GM19240 (cell line): ENCODE measurements at regions not wholly inside any gene's neighbourhood (a gene's known extent, or its start where the extent isn't known, plus 50 kb on each side); places are given as distances from the start of the nearest gene placed in this dataset.

Experiments used
- DNase-seq: peaks from one replicate; pipeline ENCODE4 v3.0.0; 2011; ENCODE audit warnings: low spot score; ENCODE audit not compliant: insufficient read length

DNA sequence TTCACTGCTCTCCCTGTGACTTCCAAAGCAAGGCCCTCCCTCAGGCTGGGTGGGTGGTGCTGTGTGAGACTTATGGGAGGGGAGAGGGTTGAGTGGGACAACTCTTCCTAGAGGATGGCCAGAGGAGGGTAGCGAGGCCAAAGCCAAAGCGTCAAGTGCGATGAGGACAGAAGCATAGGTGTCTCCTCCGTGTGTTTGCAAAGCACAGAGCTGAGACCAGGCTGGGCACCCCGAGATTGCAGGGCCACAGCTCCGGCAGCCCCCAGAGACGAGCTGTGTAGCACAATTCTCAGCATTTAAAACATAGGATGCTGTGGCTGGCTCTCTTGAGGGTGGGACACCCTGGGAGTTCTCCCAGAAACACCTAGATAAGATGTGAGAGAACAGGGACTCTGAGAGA is 1374.5 kb downstream of the BRD1 start:
- no peak for DNase-seq

GRCh38 chr22:48452766-48453165 is 1374.9 kb downstream of the BRD1 start:
- no peak for DNase-seq

DNA sequence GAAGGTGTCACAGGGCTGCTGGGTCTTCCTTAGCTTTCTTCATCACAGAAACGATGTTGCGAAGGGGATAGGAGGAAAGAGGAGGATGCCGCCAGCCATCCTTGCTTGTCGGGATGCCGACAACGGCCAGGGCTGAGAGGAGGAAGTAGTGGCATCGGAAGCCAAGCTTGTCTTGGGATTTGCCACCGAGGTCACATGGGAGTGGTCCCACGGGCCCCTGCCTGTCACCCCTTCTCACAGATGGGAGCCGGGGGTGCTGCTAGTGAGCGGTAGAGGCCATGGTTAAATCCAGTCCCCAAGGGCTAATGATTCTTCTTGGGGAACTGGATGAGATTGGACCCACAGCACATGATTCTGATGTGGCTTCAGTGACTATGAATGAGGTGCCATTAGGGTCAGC is 1375.8 kb downstream of the BRD1 start:
- no peak for DNase-seq

DNA sequence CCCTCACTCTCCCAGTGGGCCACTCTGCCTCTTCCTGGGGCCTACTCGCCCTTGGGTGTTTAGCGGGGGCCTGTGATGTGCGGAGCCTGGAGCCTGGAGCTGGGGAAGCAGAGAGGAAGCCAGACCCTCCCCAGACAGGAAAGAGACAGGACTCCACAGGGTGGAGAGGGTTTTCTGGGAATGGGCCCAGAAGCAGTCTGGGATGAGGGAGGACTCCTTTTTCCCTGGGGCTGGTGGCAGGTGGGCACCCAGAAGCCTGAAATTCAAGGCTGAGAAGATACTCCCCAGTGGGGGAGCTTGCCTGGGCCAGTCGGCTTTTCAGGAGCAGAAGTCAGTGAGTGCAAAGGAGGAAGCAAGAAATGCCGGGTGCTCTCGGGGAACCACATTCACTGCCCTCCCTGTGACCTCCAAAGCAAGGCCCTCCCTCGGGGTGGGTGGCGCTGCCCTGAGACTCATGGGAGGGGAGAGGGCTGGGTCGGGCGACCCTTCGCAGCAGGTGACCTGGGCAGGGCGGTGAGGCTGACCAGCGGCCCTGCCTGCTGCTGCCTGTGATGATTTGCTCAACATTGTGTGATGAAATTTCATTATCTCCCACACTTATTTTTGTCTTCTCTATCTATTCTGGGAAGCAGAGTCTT is 1377.4 kb downstream of the BRD1 start:
- DNase-seq: no peak

- no peak for DNase-seq
These were observed 1378.0 kb downstream of the BRD1 start for GRCh38 chr22:48449466-48450187.

DNA sequence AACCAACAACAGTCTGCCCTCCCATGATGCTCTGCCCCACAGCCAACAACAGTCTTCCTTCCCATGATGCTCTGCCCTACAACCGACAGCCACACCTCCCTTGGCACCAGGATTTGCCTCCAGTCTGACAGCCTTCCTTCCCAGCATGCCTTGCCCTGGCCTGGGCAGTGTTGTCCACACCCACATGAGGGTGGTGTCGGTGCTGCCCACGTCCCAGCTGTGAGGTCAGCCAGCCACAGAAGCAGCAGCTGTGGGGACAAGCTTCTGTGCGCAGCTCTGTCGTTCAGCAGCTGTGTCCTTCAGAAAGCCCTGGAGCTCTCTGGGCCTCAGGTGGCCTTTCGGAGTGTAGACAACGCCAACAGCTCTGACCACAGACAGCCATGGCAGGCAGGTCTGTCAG is 1378.9 kb downstream of the BRD1 start:
- no peak for DNase-seq

- DNase-seq: no peak
These were observed 1382.4 kb downstream of the BRD1 start for GRCh38 chr22:48445113-48445827.

DNA sequence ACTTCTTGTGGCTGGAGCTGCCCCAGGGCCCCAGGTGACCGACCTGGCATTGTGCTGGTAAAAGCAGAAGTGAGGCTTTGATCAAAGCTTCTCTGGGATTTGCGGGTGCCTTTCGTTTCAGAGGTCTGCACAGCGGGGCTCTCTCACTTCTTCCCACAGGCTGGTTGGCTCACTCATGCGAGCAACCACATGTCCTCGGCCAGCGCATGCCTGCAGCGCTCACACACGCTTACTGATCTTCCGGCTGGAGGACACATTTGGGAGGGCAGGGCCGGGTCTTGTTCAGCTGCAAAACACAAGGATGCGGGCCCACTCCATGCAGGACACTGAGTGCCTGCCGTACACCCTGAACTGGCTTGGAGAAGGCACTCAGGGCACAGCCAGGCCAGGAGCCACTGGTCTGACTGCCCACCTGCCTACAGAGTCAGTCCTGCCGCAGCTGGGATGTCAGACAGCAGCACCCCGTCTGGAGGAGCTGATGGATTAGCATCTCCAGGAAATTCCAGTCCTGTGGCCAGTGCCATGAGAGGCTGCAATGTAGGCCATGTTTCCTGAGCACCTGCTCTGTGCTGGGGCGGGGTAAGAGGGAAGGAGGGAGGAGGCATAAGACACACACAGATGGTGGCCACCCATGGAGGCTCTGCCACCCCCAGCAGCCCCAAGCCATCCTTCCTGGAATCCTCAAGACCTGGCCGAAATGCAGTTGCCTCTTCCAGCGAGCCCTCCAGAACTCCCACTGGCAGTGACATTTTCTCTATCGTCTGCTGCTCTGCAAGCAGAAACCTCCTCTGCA is 1383.2 kb downstream of the BRD1 start:
- DNase-seq: peak; percentile 28

DNA sequence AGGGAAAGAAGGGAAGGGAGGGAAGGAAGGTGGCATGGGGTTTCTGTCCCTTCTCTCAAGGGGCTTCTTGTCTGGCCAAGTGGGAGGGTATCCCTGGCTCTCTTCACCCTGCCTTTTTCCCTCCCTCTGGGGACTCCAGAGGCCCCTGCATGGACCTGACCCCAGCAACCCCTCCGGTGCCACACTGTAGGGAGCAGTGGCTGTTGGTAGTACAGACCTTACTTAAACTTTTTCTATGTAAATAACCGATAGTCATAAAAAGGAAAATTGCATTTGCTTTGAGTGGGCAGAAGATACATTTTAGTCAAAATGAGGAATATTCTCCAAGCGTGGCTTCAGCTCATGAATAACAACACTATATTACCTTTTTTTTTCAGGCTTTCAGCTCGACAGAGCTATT is 1384.0 kb downstream of the BRD1 start:
- no peak for DNase-seq

DNA sequence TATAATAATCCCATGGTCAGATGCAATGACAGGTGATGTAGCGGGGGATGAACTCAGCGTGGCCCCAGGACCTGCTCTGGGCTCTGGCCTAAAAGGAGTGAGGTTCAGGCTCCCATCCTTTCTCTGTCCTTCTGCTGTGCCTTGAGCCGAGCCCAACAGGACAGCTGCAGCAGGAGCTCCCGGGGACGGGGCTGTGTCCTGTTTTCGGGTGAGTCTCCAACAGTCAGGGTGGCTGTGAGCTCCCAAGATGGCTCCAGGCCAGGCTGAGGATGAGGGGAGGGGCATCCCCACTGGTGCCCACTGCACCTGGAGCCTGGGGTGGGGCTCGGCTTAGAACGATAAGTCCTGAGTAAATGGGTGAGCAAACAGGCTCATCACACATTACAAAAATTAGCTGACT is 1385.0 kb downstream of the BRD1 start:
- DNase-seq: no peak

DNA sequence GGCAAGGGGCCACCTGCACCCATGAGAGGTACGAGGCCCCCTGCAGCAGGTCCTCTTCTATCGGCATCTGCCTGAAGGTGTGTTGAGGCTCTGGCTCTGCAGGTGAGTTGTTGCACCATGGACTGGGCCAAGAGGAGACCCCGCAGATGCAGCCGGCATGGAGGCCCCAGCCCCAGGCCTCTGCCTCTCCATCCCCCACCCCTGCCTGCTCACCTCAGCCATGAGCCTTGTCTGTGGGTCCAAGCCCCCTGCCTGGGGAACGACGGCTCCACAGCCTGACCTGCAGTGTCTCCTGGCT is 1386.2 kb downstream of the BRD1 start:
- DNase-seq: no peak

- DNase-seq: no peak
These were observed 1386.8 kb downstream of the BRD1 start for GRCh38 chr22:48440673-48441552.

GRCh38 chr22:48440176-48440575 is 1387.5 kb downstream of the BRD1 start:
- no peak for DNase-seq

- DNase-seq: no peak
These were observed 1388.0 kb downstream of the BRD1 start for GRCh38 chr22:48439560-48440135.

- DNase-seq: no peak
These were observed 1388.7 kb downstream of the BRD1 start for GRCh38 chr22:48438800-48439559.

GRCh38 chr22:48438096-48438495 is 1389.6 kb downstream of the BRD1 start:
- no peak for DNase-seq

DNA sequence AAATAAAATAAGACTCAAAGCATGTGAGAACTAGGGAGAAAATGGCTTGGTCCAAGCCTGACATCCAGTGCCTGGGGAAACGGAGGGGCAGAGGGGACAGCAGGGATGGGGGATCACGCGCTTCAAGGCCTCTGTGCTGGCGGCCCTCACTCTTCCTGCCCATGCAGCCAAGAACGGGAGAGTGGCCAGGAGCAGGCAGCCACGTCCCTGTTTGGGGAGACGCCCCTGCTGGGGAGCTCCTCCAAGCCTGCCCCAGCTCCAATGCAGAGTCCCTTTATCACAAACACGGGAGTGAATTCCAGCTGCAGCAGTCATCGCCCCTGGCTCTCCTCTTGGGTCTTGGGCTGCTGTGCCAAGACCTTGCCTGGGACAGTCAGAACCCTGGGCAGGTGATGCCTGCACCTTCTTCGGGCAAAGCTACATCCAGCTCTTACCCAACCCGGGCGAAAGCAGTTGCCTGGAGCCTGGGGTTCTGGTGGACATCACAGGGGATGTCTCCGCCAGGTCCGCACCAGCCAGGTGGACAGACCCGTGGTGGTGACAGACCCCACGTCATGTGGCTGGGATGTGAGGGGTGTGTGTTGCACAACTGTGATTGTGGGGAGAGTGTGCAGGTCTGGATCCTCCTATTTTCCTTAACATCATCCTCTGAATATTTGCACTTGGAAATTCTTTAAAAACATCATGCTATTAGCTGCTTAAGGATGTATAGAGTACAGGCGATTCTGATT is 1391.3 kb downstream of the BRD1 start:
- DNase-seq: no peak

- DNase-seq: no peak
These were observed 1392.8 kb downstream of the BRD1 start for GRCh38 chr22:48434868-48435250.

- no peak for DNase-seq
These were observed 1393.4 kb downstream of the BRD1 start for GRCh38 chr22:48434156-48434867.
